Spleen (tissue), 11 donors: ENCODE measurements at regions not wholly inside any gene's neighbourhood (a gene's known extent, or its start where the extent isn't known, plus 50 kb on each side); places are given as distances from the start of the nearest gene placed in this dataset.
"Not testable (repeated sequence)": the region's sequence is repeated elsewhere in the genome, so short reads cannot be mapped to it uniquely, and the experiment has no call there.

Source experiments
- DNase-seq: peaks from one replicate; pipeline ENCODE4 v3.0.0-alpha.2; 2020
- H3K27ac ChIP-seq, 8 donors: fragments of 200-600 bp; sonication (generic) in 7 of 8; 1 replicate in 4 of 8; 2 replicates in 4 of 8; pipeline versions ENCODE4 v1.5.0 to v1.8.0; 2016 to 2021; ENCODE audit warnings: inconsistent platforms in 4 of 8, mild to moderate bottlenecking in 4 of 8, moderate library complexity in 1 of 8
- H3K27me3 ChIP-seq, 7 donors: fragments of 200-600 bp; sonication (generic) in 6 of 7; replicated peaks in 1 of 7; 1 replicate in 4 of 7; 2 replicates in 3 of 7; pipeline versions ENCODE4 v1.5.0 to v1.8.0; 2016 to 2021; ENCODE audit warnings: inconsistent platforms in 3 of 7, mild to moderate bottlenecking in 1 of 7
- H3K36me3 ChIP-seq, 6 donors: fragments of 200-600 bp; sonication (generic) in 5 of 6; 1 replicate in 4 of 6; 2 replicates in 2 of 6; pipeline versions ENCODE4 v1.5.0 to v1.8.0; 2016 to 2021; ENCODE audit warnings: inconsistent platforms in 2 of 6
- H3K4me1 ChIP-seq, 6 donors: fragments of 200-600 bp; sonication (generic) in 5 of 6; 1 replicate in 3 of 6; 2 replicates in 3 of 6; pipeline versions ENCODE4 v1.5.0 to v1.8.0; 2016 to 2021; ENCODE audit warnings: inconsistent platforms in 3 of 6
- H3K4me3 ChIP-seq, 8 donors: fragments of 200-600 bp; sonication (generic) in 7 of 8; 1 replicate in 4 of 8; 2 replicates in 4 of 8; pipeline versions ENCODE4 v1.5.0 to v1.8.0; 2016 to 2021; ENCODE audit warnings: inconsistent platforms in 4 of 8, mild to moderate bottlenecking in 4 of 8, moderate library complexity in 2 of 8
- H3K9me3 ChIP-seq, 8 donors: fragments of 200-600 bp; sonication (generic) in 7 of 8; 1 replicate in 4 of 8; 2 replicates in 4 of 8; pipeline versions ENCODE4 v1.5.0 to v1.8.0; 2016 to 2021; ENCODE audit warnings: inconsistent platforms in 4 of 8
- POLR2A ChIP-seq, 3 donors: fragments of 450-650 bp; IDR thresholded peaks; one replicate each; pipeline ENCODE4 v1.5.1; 2017; ENCODE audit warnings: antibody characterized with exemption in 3 of 3, mild to moderate bottlenecking in 1 of 3
- POLR2AphosphoS5 ChIP-seq, 3 donors: sonication (generic); formaldehyde crosslinking; IDR thresholded peaks; one replicate each; pipeline ENCODE4 v1.5.1; 2017; ENCODE audit warnings: antibody characterized with exemption in 3 of 3
- WGBS, 5 donors: extraction: QIAGEN DNeasy Blood & Tissue Kit in 3 of 5; methylation state at CpG; one replicate each; pipeline versions ENCODE4 v1.1.5 to v1.1.7; 2013 to 2018; 5-methylcytosine and 5-hydroxymethylcytosine counted together
- intact Hi-C: fragments of 100-400 bp; cut with DNase I; formaldehyde crosslinking; loops from one replicate; pipeline ENCODE4 v1.15.0; 2023; ENCODE audit warnings: low total_unique reads
- TF ChIP-seq, protein P1 (sequence below), 11 experiments: fragments of 200-600 bp in 7 of 11; fragments of 450-650 bp in 4 of 11; sonication (generic) in 4 of 11; IDR thresholded peaks in 8 of 11; conservative IDR thresholded peaks in 3 of 11; 1 replicate in 7 of 11; 2 replicates in 4 of 11; pipeline versions ENCODE4 v1.4.0 to v1.8.0; 2016 to 2021; ENCODE audit warnings: antibody characterized with exemption in 11 of 11, inconsistent platforms in 4 of 11, mild to moderate bottlenecking in 1 of 11
- donor health status: healthy with polysubstance abuse.
- donor health status: DM: no; HTN: no; CAD: no; lungs with moderate emphysema.
- donor health status: DM: no; HTN: no; CAD: no.
- donor health status: Bipolar disorder and iron deficiency.
- donor health status: healthy.
- donor health status: DM: no; HTN: no; CAD: no.
- donor health status: DM: yes; HTN: yes; CAD: no.

DNA sequence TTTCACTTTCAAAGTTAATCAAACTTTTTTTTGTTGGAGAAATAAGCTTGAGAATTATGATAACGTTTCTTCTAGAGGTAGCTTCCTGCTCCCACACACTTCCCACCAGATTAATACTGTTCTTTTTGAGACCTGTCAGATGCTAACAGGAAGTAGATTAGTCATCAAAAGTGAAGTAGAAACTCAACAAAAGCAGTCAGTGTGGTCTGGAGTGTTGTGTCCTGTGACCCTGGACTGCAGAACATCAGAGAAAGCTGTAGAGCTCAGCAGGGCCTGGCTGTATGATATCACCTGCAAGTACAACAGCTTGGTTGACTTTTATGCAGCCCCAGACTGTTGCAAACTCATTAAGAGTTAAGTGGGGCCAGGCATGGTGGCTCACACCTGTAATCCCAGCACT, 495.7 kb upstream of the CYLC2 start:
- no peaks in the 10 kb centered on the region for H3K27me3 ChIP-seq
- no peak for DNase-seq
- no peak overlapping the region for H3K4me3 ChIP-seq
- no peaks in the 10 kb centered on the region for H3K4me1 ChIP-seq
- no peaks in the 10 kb centered on the region for H3K36me3 ChIP-seq
- 5 to 18% (median 12%) methylated on average over 1 of the region's 1 CpG for WGBS, 5 donors
- intact Hi-C loops, result no loop called here
- H3K9me3 ChIP-seq, result peaks cover 0 to 12% (median 0%) of the 10 kb centered on the region in 8 donors
- TF ChIP-seq POLR2A (IDR thresholded peaks at IDR 0.05) (no peak), POLR2AphosphoS5 (IDR thresholded peaks at IDR 0.05) (no peak)
- TF ChIP-seq, protein P1, sequence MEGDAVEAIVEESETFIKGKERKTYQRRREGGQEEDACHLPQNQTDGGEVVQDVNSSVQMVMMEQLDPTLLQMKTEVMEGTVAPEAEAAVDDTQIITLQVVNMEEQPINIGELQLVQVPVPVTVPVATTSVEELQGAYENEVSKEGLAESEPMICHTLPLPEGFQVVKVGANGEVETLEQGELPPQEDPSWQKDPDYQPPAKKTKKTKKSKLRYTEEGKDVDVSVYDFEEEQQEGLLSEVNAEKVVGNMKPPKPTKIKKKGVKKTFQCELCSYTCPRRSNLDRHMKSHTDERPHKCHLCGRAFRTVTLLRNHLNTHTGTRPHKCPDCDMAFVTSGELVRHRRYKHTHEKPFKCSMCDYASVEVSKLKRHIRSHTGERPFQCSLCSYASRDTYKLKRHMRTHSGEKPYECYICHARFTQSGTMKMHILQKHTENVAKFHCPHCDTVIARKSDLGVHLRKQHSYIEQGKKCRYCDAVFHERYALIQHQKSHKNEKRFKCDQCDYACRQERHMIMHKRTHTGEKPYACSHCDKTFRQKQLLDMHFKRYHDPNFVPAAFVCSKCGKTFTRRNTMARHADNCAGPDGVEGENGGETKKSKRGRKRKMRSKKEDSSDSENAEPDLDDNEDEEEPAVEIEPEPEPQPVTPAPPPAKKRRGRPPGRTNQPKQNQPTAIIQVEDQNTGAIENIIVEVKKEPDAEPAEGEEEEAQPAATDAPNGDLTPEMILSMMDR (IDR thresholded peaks at IDR 0.05 in 8 of 11, conservative IDR thresholded peaks at IDR 0.05 in 3 of 11), result no peak
- no peak overlapping the region for H3K27ac ChIP-seq

DNA sequence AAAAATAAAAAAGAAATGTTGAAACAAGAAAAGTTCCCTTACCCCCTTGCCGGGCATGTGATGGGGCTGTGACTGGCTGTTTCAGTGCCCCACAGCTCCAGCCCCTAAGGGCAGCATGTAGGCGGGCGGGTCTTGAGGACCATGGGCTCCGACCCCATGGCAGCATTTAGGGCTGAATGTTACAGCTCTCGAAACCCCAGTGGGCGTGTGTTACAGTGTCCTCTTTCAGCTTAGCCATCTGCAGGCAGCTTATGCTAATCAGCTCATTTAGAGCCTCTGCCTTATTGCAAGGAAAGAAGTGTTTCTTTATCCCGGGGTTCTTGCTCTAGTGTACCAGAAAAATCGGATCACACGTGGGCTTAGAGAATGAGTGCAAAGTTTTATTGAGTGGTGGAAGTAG, 497.4 kb upstream of the CYLC2 start:
- no peak overlapping the region for H3K27ac ChIP-seq
- H3K36me3 ChIP-seq, result no peaks in the 10 kb centered on the region
- H3K9me3 ChIP-seq, result peaks cover 0 to 12% (median 2%) of the 10 kb centered on the region in 8 donors
- H3K27me3 ChIP-seq, result no peaks in the 10 kb centered on the region
- TF ChIP-seq POLR2A (IDR thresholded peaks at IDR 0.05), result no peak
- no peak for DNase-seq
- intact Hi-C loops, result no loop called here
- H3K4me3 ChIP-seq, result no peak overlapping the region
- H3K4me1 ChIP-seq, result no peaks in the 10 kb centered on the region
- WGBS, 5 donors, result 83 to 94% (median 86%) methylated on average over 9 of the region's 9 CpGs

GRCh38 chr9:102486976-102487375, 508.2 kb upstream of the CYLC2 start:
- H3K4me3 ChIP-seq, DNase-seq, H3K27ac ChIP-seq, H3K9me3 ChIP-seq, H3K27me3 ChIP-seq, intact Hi-C loops, H3K36me3 ChIP-seq, H3K4me1 ChIP-seq: not testable (repeated sequence)
- WGBS, 5 donors, result 88 to 96% (median 93%) methylated on average over 14 to 25 of the region's 25 CpGs

DNA sequence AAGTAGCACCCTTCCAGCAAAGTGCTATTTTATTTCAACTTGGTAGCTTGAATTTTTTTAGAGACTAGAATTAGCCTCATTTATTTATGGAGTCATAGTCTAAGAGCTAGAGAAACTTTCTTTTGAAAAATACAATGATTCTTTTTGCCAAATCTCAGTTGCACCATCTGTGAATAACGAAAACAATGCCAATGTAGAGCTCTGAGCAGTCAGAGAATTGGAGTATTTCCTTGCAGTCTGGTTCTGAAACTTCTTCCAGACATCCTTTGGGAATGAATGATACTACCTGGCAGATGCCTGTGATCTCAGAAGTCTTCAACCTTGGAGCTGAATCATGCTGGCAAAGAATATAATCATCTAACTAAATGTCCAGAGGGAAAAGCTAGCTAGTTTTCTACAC, 511.5 kb upstream of the CYLC2 start:
- no peak for TF ChIP-seq POLR2A (IDR thresholded peaks at IDR 0.05)
- TF ChIP-seq, protein P1 (IDR thresholded peaks at IDR 0.05 in 8 of 11, conservative IDR thresholded peaks at IDR 0.05 in 3 of 11), result no peak
- TF ChIP-seq POLR2AphosphoS5 (IDR thresholded peaks at IDR 0.05), result no peak
- WGBS, 5 donors, result 52 to 64% (median 60%) methylated on average over 1 of the region's 1 CpG
- no peak overlapping the region for H3K27ac ChIP-seq
- no peaks in the 10 kb centered on the region for H3K36me3 ChIP-seq
- no peaks in the 10 kb centered on the region for H3K4me1 ChIP-seq
- DNase-seq, result no peak
- intact Hi-C loops, result no loop called here
- no peaks in the 10 kb centered on the region for H3K27me3 ChIP-seq
- peaks cover 0 to 6% (median 0%) of the 10 kb centered on the region in 8 donors for H3K9me3 ChIP-seq
- no peak overlapping the region for H3K4me3 ChIP-seq

DNA sequence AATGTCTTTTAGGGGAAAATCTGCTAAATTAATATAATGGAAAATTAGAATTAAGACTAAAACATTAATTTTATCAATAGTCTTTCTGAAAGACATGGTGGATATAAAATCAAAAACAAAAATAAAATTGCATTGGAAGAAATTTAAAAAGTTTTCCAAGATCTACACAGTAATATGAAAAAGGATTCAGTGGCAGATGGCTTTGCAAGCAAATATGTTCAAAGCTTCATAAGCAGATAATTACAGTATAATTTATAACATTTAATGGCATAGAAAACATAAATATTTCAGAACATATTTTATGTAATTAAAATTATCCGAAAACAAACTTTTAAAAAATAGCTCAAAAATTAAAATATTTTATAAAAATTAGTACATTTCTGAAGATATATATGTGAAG, 512.4 kb upstream of the CYLC2 start:
- no peak for DNase-seq
- intact Hi-C loops, result no loop called here
- H3K4me1 ChIP-seq, result no peaks in the 10 kb centered on the region
- WGBS, 5 donors, result 85 to 95% (median 90%) methylated on average over 1 of the region's 1 CpG
- peaks cover 0 to 6% (median 0%) of the 10 kb centered on the region in 8 donors for H3K9me3 ChIP-seq
- no peak overlapping the region for H3K4me3 ChIP-seq
- H3K27ac ChIP-seq, result no peak overlapping the region
- H3K36me3 ChIP-seq, result no peaks in the 10 kb centered on the region
- TF ChIP-seq POLR2AphosphoS5 (IDR thresholded peaks at IDR 0.05) (no peak), POLR2A (IDR thresholded peaks at IDR 0.05) (no peak)
- TF ChIP-seq, protein P1 (IDR thresholded peaks at IDR 0.05 in 8 of 11, conservative IDR thresholded peaks at IDR 0.05 in 3 of 11), result no peak
- H3K27me3 ChIP-seq, result no peaks in the 10 kb centered on the region
